ENCODE measurements at regions not wholly inside any gene's neighbourhood (a gene's known extent, or its start where the extent isn't known, plus 50 kb on each side); places are given as distances from the start of the nearest gene placed in this dataset.
"Not testable (repeated sequence)": the region's sequence is repeated elsewhere in the genome, so short reads cannot be mapped to it uniquely, and the experiment has no call there.

DNA sequence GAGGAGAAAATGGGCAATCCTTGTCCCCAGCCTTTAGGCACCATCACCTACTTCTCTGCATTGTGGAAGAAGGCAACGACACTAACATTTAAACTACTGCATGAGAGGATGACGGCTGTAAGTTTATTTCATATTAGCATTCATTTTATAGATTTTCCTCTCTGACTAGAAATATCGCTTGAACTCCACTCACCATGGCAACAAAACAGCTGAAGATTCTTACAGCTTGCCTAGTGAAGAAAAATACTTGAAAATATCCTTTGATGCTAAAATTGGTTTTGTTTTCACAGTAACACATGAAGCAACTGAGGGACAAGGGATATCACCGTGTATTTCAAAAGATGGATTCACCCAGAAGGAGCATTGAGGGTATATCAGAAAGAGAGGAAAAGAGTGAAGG, 284.3 kb downstream of the LIG4 start:
- Histone ChIP-seq H3K4me3 (no peak overlapping the region), H3K27ac (no peak overlapping the region), H3K36me3 (no peaks in the 10 kb centered on the region), H3K4me1 (no peaks in the 10 kb centered on the region), H3K27me3 (no peaks in the 10 kb centered on the region), H3K9me3 (no peaks in the 10 kb centered on the region)
- no peak for DNase-seq (ENCODE audit: low spot score)
- TF ChIP-seq, protein P1, sequence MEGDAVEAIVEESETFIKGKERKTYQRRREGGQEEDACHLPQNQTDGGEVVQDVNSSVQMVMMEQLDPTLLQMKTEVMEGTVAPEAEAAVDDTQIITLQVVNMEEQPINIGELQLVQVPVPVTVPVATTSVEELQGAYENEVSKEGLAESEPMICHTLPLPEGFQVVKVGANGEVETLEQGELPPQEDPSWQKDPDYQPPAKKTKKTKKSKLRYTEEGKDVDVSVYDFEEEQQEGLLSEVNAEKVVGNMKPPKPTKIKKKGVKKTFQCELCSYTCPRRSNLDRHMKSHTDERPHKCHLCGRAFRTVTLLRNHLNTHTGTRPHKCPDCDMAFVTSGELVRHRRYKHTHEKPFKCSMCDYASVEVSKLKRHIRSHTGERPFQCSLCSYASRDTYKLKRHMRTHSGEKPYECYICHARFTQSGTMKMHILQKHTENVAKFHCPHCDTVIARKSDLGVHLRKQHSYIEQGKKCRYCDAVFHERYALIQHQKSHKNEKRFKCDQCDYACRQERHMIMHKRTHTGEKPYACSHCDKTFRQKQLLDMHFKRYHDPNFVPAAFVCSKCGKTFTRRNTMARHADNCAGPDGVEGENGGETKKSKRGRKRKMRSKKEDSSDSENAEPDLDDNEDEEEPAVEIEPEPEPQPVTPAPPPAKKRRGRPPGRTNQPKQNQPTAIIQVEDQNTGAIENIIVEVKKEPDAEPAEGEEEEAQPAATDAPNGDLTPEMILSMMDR (IDR thresholded peaks at IDR 0.05) = no peak

DNA sequence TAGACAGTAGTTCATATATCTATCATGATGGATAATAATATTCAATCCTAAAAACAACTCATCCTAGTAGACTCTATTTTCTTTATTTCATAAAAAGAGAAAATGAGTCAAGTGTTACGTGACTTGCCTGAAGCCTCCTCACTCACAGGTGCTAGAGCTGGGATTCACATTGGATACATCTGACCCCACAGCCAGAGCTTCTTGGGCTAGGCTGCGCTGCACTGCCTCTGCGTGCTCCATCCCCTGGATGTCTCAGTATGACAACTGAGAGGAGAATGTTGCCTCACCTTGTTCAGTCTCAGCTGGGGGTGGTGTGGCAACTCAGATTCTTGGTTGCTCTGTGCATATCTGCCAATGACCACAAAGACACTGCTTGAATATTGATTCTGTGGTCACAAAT, 286.6 kb downstream of the LIG4 start:
- H3K4me3 ChIP-seq = no peak overlapping the region
- H3K4me1 ChIP-seq = no peaks in the 10 kb centered on the region
- no peaks in the 10 kb centered on the region for H3K9me3 ChIP-seq
- TF ChIP-seq, protein P1 (IDR thresholded peaks at IDR 0.05) = no peak
- H3K36me3 ChIP-seq = no peaks in the 10 kb centered on the region
- DNase-seq (ENCODE audit: low spot score) = no peak
- no peaks in the 10 kb centered on the region for H3K27me3 ChIP-seq
- H3K27ac ChIP-seq = no peak overlapping the region

DNA sequence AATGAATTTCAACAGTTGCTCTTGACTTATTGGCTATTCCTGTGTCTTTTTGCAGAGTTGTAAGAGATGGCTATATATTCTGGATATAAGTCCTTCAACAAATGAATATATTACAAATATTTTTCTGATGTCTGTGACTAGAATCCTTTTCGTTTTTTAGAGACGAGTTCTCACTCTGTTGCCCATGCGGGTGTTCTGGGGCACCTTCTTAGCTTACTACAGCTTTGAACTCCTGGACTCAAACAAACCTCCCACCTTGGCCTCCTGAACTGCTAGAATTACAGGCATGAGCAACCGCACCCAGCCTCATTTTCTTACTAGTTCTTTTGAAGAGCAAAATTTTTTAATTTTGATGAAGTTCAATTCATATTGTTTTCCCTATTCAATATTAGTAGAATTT, 287.8 kb downstream of the LIG4 start:
- DNase-seq (ENCODE audit: low spot score) = no peak
- TF ChIP-seq, protein P1 (IDR thresholded peaks at IDR 0.05) = no peak
- Histone ChIP-seq H3K4me1 (no peaks in the 10 kb centered on the region), H3K9me3 (no peaks in the 10 kb centered on the region), H3K27me3 (no peaks in the 10 kb centered on the region), H3K27ac (no peak overlapping the region), H3K4me3 (no peak overlapping the region), H3K36me3 (no peaks in the 10 kb centered on the region)

DNA sequence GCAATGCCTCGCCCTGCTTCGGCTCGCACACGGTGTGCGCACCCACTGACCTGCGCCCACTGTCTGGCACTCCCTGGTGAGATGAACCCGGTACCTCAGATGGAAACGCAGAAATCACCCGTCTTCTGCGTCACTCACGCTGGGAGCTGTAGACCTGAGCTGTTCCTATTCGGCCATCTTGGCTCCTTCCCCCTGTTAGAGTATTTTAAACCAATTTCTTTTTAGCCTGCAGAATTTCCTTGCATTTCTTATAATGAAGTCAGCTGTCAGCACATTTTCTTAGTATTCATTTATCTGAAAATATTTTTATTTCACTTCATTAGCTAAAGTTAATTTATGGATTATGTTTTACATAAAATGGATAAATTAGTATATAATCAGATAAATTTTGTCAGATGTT, 288.8 kb downstream of the LIG4 start:
- H3K27me3 ChIP-seq; DNase-seq (ENCODE audit: low spot score); H3K4me3 ChIP-seq; H3K27ac ChIP-seq; H3K4me1 ChIP-seq; H3K36me3 ChIP-seq; H3K9me3 ChIP-seq: not testable (repeated sequence)

DNA sequence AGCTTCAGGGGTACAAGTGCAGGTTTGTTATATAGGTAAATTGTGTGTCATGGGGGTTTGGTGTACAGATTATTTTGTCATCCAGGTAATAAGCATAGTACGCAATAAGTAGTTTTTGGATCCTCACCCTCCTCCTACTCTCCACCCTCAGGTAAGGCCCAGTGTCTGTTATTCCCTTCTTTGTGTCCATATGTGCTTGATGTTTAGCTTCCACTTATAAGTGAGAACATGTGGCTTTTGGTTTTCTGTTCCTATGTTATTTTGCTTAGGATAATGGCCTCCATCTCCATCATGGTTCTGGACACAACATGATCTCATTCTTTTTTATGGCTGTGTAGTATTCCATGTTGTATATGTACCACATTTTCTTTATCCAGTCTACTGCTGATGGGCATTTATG, 298.4 kb downstream of the LIG4 start:
- not testable (repeated sequence) for H3K9me3 ChIP-seq; H3K27ac ChIP-seq; H3K27me3 ChIP-seq; H3K4me3 ChIP-seq; H3K4me1 ChIP-seq; H3K36me3 ChIP-seq; DNase-seq (ENCODE audit: low spot score)

DNA sequence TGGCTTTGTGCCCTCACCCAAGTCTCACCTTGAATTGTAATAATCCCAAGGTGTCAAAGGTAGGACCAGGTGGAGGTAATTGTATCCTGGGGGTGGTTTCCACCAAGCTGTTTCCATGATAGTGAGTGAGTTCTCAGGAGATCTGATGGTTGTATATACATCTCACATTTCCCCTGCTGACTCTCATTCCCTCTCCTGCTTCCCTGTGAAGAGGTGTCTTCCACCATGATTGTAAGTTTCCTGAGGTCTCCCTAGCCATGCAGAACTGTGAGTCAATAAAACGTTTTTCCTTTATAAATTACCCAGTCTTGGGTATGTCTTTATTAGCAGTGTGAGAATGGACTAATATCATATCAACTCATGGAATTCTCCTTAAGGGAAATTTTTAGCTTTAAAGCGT, 302.6 kb downstream of the LIG4 start:
- TF ChIP-seq, protein P1 (IDR thresholded peaks at IDR 0.05) = no peak
- Histone ChIP-seq H3K36me3 (no peaks in the 10 kb centered on the region), H3K27ac (no peak overlapping the region), H3K4me1 (no peaks in the 10 kb centered on the region), H3K27me3 (no peaks in the 10 kb centered on the region), H3K4me3 (no peak overlapping the region), H3K9me3 (no peaks in the 10 kb centered on the region)
- no peak for DNase-seq (ENCODE audit: low spot score)

DNA sequence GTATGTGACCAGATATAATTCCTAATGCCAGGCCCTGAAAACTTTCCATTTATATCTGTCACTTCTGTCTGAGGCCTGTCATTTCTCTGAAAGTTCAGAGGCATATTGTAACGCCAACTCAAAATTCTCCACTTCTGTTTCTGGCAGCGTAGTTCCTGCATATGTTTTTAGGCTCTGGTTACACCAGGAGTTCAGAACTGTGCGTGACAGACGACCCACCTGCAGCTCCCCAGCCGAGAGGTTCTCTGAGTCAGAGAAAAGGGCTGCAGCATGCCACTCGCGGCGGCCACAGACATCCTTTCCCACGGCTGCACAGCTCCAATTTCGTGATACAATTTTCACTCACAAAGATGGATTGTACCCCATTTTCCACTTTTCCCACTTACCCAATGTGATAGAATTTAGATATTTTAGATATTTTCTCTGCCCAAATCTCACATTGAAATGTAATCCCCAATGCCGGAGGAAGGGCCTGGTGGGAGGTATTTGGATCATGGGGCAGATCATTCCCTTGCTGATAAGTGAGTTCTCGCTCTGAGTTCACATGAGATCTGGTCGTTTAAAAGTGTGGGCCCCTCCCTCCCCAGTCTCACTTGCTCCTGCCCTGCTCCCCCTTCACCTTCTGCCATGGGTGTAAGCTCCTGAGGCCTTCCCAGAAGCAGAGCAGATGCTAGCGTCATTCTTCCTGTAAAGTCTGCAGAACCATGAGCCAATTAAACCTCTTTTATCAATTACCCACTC, 308.1 kb downstream of the LIG4 start:
- no peak overlapping the region for H3K27ac ChIP-seq
- no peaks in the 10 kb centered on the region for H3K9me3 ChIP-seq
- DNase-seq (ENCODE audit: low spot score) = no peak
- H3K4me3 ChIP-seq = no peak overlapping the region
- H3K36me3 ChIP-seq = no peaks in the 10 kb centered on the region
- no peaks in the 10 kb centered on the region for H3K27me3 ChIP-seq
- TF ChIP-seq, protein P1 (IDR thresholded peaks at IDR 0.05) = no peak
- no peaks in the 10 kb centered on the region for H3K4me1 ChIP-seq
